ENCODE measurements at regions not wholly inside any gene's neighbourhood (a gene's known extent, or its start where the extent isn't known, plus 50 kb on each side); places are given as distances from the start of the nearest gene placed in this dataset.

GRCh38 chr13:37934339-37935191 lies 65.0 kb upstream of the TRPC4 start:
- no peak for DNase-seq (ENCODE audit: low spot score)

DNA sequence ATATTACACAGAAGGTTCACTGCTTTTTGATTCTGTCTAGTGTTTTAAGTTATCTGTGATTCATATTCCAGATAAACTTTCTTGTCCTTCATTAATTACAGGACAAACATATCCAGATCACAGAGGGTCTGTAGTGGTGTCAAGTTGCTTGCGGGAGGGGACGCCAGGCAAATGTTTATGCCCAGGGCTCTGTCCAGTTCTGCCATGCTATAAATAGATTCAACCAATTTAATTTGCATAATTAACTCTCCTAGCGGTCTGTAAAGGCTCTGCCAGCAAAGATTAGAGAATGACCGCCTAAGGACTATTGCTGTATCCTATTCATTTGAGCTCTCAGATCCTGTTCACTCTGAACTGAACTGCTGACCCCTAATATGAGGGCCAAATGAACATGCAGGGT lies 59.7 kb upstream of the TRPC4 start:
- no peak for DNase-seq (ENCODE audit: low spot score)

GRCh38 chr13:37927561-37927960 lies 58.0 kb upstream of the TRPC4 start:
- no peak for DNase-seq (ENCODE audit: low spot score)

DNA sequence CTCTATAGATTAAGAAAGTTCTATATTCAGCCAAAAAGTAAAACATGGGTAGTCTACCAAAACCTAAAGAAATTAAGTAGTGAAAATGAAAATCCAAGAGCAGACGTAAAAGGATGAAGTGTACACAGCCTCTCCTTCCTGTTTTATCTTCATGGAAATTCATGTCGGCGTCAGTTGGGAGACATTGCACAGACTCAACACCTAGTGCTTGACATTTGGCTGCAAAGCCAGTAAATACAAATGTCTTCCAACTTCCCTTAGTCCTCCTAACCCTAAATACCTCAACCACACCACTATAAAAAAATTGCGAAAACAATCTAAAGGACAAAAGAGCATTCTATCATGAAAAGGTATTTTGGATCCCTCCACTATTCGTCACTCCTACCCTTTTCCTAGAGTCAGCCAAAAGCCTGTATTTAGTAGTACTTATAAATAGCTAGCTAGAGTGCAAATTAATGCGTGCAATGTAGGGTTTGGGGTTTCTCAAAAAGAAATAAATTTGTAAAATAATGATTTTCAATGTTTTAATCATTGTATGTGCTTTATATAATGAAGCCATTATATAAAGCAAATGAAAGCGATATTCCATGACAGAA lies 56.4 kb upstream of the TRPC4 start:
- DNase-seq (ENCODE audit: low spot score): no peak

DNA sequence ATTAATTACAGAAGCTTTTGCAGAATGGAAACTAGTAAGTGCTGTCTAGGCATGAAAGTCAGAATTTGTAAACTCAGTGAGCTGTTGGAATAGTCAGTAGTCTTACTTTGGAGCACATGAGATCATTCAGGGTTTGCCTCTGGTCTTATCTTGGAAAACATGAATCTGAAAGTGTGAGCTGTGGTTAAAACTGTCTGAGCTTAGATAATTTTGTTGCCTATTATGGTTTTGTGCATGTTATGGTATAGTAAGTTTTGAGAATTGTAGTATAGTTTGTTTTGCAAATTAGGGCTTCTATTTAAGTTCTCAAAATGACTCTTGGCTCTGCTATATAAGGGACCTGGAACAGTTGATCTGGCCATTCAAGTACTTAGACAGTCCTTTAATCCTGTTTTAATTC lies 53.7 kb upstream of the TRPC4 start:
- no peak for DNase-seq (ENCODE audit: low spot score)

DNA sequence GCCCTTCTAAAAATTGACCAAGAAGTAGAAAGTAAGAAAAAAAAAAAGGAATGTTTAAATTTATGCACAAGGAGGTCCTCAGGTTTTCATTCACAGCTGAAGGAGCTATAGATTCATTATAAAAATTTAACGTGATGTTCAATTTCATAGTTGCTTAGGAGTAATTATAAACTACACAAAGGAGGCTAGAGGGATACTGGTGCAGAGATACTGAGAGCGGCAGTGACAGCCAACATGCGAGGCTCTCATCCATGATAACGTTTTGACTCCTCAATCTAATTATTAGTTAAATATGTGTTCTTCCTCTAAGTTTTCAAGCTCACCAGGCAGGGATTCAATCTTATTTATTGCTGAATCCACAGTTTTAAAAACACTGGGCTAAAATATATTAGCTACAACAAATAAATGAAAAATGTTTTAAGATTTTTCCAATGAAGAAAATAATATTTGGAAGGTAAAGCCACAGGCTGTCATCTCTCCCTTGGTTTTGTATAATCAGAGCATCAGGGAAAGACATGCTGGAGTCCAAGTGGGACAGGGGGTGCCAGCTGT lies 49.8 kb upstream of the TRPC4 start:
- no peak for DNase-seq (ENCODE audit: low spot score)
